Type B pancreatic cell (in vitro differentiated cells): ENCODE measurements at regions not wholly inside any gene's neighbourhood (a gene's known extent, or its start where the extent isn't known, plus 50 kb on each side); places are given as distances from the start of the nearest gene placed in this dataset.
A peak's percentile ranks its signal among the peaks of the same experiment; 100 is the strongest.

Experiments
- DNase-seq: peaks from one replicate; pipeline ENCODE4 v3.0.0; 2021; ENCODE audit warnings: mixed read lengths; ENCODE audit not compliant: unreplicated experiment; ENCODE audit errors: extremely low spot score
- H3K27ac Mint-ChIP-seq: 2 replicates; pipeline ENCODE4 v1.8.0; 2021; ENCODE audit warnings: mild to moderate bottlenecking, mixed read lengths
- H3K27me3 Mint-ChIP-seq: 2 replicates; pipeline ENCODE4 v1.8.0; 2021; ENCODE audit warnings: mixed read lengths
- H3K36me3 Mint-ChIP-seq: 2 replicates; pipeline ENCODE4 v1.8.0; 2021; ENCODE audit warnings: mixed read lengths
- H3K4me1 Mint-ChIP-seq: one replicate; pipeline ENCODE4 v1.8.0; 2021; ENCODE audit warnings: mixed read lengths; ENCODE audit not compliant: unreplicated experiment
- H3K4me3 Mint-ChIP-seq: 2 replicates; pipeline ENCODE4 v1.8.0; 2021; ENCODE audit warnings: mild to moderate bottlenecking, mixed read lengths
- H3K9me3 Mint-ChIP-seq: 2 replicates; pipeline ENCODE4 v1.8.0; 2021; ENCODE audit warnings: mixed read lengths
- CTCF ChIP-seq: fragments of 200-600 bp; sonication (generic); conservative IDR thresholded peaks from 2 replicates; pipeline ENCODE4 v1.5.0; 2021; ENCODE audit warnings: antibody characterized with exemption, mild to moderate bottlenecking

- Mint-ChIP-seq H3K4me1 (no peaks in the 10 kb centered on the region), H3K9me3 (peaks cover 7% of the 10 kb centered on the region), H3K27ac (no peak overlapping the region), H3K36me3 (no peaks in the 10 kb centered on the region), H3K4me3 (no peak overlapping the region), H3K27me3 (no peaks in the 10 kb centered on the region)
- DNase-seq: no peak
- TF ChIP-seq CTCF: no peak
Measured at GRCh38 chr13:74681891-74682290, 547.7 kb upstream of the KLF12 start.

DNA sequence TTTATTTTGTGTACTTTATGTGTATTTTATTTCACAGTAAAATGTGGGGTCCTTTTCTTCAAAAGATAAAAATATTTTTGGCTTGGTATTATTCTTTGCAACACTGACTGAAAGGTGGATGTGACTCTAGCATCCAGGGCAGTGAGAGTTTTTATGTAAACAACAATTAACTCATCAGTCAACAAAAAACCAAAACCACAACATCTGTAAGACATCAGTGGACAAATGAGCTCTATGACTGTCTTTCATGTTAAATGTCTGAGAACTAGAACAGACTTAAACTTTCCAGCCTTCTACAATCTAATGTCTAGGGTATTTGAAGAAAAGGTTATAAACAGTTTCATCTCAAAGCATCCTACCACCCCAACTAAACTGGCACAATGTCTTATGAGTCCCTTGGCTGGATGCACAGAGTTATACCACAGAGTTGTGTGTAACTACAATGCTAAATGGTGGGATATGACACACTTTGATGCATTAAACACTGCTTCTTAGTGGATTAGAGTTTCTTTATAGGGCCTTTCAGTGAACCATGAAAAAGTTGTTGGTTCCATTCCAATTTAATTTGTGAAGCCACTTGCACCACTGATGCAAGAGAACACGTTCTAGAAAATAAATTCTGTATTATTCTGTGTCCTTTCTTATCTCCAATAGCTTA is 544.2 kb upstream of the KLF12 start:
- Mint-ChIP-seq H3K36me3 (no peaks in the 10 kb centered on the region), H3K27ac (no peak overlapping the region), H3K4me3 (no peak overlapping the region), H3K4me1 (no peaks in the 10 kb centered on the region), H3K27me3 (no peaks in the 10 kb centered on the region), H3K9me3 (peaks cover 2% of the 10 kb centered on the region)
- DNase-seq: no peak
- no peak for TF ChIP-seq CTCF

GRCh38 chr13:74675972-74676371 is 541.8 kb upstream of the KLF12 start:
- TF ChIP-seq CTCF: peak; percentile 50
- no peak overlapping the region for H3K4me3 Mint-ChIP-seq
- no peak overlapping the region for H3K27ac Mint-ChIP-seq
- no peaks in the 10 kb centered on the region for H3K27me3 Mint-ChIP-seq
- DNase-seq: no peak
- no peaks in the 10 kb centered on the region for H3K4me1 Mint-ChIP-seq
- H3K9me3 Mint-ChIP-seq: peaks cover 5% of the 10 kb centered on the region
- H3K36me3 Mint-ChIP-seq: no peaks in the 10 kb centered on the region

GRCh38 chr13:74675182-74675581 is 541.0 kb upstream of the KLF12 start:
- H3K4me3 Mint-ChIP-seq: no peak overlapping the region
- peaks cover 5% of the 10 kb centered on the region for H3K9me3 Mint-ChIP-seq
- no peak for TF ChIP-seq CTCF
- H3K27me3 Mint-ChIP-seq: no peaks in the 10 kb centered on the region
- no peaks in the 10 kb centered on the region for H3K4me1 Mint-ChIP-seq
- H3K27ac Mint-ChIP-seq: no peak overlapping the region
- no peaks in the 10 kb centered on the region for H3K36me3 Mint-ChIP-seq
- no peak for DNase-seq

DNA sequence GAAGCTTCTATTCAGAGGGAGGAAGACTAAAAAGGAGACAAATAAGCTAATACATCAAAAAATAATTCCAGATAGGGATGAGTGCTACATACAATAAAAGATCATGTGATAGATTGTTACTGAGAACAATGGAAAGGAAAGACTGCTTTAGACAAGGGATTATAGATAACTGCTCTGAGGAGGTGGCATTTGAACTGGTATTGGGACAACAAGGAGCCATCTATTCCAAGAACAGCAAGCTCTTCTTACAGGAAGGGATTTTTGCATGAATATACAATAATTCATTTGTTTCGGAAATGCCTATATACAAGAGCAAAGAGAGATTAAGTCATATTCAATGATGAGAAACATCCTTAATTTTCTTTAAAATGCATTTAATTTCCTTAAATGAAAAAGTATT is 540.5 kb upstream of the KLF12 start:
- H3K27me3 Mint-ChIP-seq: no peaks in the 10 kb centered on the region
- no peak for TF ChIP-seq CTCF
- peaks cover 5% of the 10 kb centered on the region for H3K9me3 Mint-ChIP-seq
- no peak overlapping the region for H3K27ac Mint-ChIP-seq
- H3K4me3 Mint-ChIP-seq: no peak overlapping the region
- no peak for DNase-seq
- H3K36me3 Mint-ChIP-seq: no peaks in the 10 kb centered on the region
- H3K4me1 Mint-ChIP-seq: no peaks in the 10 kb centered on the region

DNA sequence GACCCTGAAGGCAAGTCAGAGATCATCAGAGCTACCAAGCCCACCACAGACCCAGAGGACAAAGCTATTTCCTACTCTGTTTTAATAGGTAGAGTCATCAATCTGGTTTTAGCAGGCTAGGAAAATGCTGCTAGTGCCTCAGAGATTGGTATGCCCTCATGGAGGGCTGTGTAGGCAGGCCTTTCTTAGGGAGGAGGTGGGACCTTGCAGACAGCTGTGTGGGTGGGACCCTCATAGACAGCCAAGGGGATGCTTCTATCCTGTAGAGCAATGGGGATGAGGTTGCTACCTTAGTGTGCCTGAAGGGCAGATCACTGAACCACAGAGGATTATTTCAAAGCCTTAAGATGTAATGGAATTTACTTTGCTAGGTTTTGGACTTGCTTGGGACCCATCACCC is 534.9 kb upstream of the KLF12 start:
- Mint-ChIP-seq H3K27ac (no peak overlapping the region), H3K4me1 (peaks cover 4% of the 10 kb centered on the region), H3K9me3 (peaks cover 5% of the 10 kb centered on the region), H3K36me3 (no peaks in the 10 kb centered on the region), H3K27me3 (no peaks in the 10 kb centered on the region), H3K4me3 (no peak overlapping the region)
- DNase-seq: no peak
- TF ChIP-seq CTCF: no peak
